ENCODE measurements at regions not wholly inside any gene's neighbourhood (a gene's known extent, or its start where the extent isn't known, plus 50 kb on each side); places are given as distances from the start of the nearest gene placed in this dataset.

DNA sequence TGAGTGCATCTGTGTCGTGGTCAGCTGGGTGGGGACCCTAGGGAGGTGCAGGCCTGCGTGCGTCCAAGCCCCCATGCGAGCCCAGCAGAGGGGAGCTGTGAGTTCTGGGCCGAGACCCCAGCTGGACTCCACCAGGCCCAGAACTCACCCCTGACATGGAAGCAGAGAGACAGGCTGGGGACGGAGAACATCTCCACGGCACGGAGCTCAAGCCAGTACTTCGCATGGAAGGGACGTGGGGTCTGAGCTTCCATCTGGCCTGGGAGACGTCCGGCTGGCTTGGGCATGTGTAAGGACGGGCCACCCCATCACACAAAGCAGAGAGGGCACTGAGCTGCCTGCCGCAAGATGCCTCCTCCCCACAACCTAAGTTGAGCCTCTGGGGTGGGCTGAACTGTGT is 422.4 kb downstream of the CTTN start:
- POLR2A ChIA-PET (ENCODE audit: partially characterized antibody): no interaction called here

GRCh38 chr11:70823771-70824170 is 425.4 kb downstream of the CTTN start:
- DNase-seq: no peak
- intact Hi-C loops (cut with micrococcal nuclease): no loop called here
- Histone ChIP-seq H3K4me3 (ENCODE audit: low read length in 2 of 2) (no peak overlapping the region), H3K36me3 (ENCODE audit: insufficient read depth, low read length) (no peaks in the 10 kb centered on the region), H3K4me1 (ENCODE audit: insufficient read depth, low read length) (no peaks in the 10 kb centered on the region), H3K27me3 (ENCODE audit: insufficient read depth, low read length) (no peaks in the 10 kb centered on the region), H3K9me3 (ENCODE audit: control insufficient read depth in 1 of 2, low read length in 2 of 2) (no peaks in the 10 kb centered on the region), H3K27ac (ENCODE audit: low read depth, low read length) (no peak overlapping the region)
- Mint-ChIP-seq H3K9me3 (no peaks in the 10 kb centered on the region), H3K36me3 (no peaks in the 10 kb centered on the region), H3K27ac (no peak overlapping the region), H3K4me3 (no peak overlapping the region), H3K4me1 (no peaks in the 10 kb centered on the region), H3K27me3 (peaks cover 8 to 12% of the 10 kb centered on the region in 2 donors)
- ChIA-PET CTCF (ENCODE audit: partially characterized antibody) (no interaction called here), POLR2A (ENCODE audit: partially characterized antibody) (no interaction called here)

More for the DNA sequence above, 422.4 kb downstream of the CTTN start:
- Mint-ChIP-seq H3K27me3 (peaks cover 3 to 14% of the 10 kb centered on the region in 2 donors), H3K27ac (no peak overlapping the region), H3K4me3 (no peak overlapping the region), H3K9me3 (no peaks in the 10 kb centered on the region), H3K4me1 (no peaks in the 10 kb centered on the region), H3K36me3 (no peaks in the 10 kb centered on the region)
- no peaks in the 10 kb centered on the region for H3K4me1 ChIP-seq (ENCODE audit: insufficient read depth, low read length)
- no peak overlapping the region for H3K4me3 ChIP-seq (ENCODE audit: low read length in 2 of 2)
- H3K27me3 ChIP-seq (ENCODE audit: insufficient read depth, low read length): no peaks in the 10 kb centered on the region
- intact Hi-C loops (cut with micrococcal nuclease): no loop called here
- CTCF ChIA-PET (ENCODE audit: partially characterized antibody): no interaction called here
- H3K9me3 ChIP-seq (ENCODE audit: control insufficient read depth in 1 of 2, low read length in 2 of 2): no peaks in the 10 kb centered on the region
- DNase-seq: no peak
- H3K36me3 ChIP-seq (ENCODE audit: insufficient read depth, low read length): no peaks in the 10 kb centered on the region
- no peak overlapping the region for H3K27ac ChIP-seq (ENCODE audit: low read depth, low read length)

DNA sequence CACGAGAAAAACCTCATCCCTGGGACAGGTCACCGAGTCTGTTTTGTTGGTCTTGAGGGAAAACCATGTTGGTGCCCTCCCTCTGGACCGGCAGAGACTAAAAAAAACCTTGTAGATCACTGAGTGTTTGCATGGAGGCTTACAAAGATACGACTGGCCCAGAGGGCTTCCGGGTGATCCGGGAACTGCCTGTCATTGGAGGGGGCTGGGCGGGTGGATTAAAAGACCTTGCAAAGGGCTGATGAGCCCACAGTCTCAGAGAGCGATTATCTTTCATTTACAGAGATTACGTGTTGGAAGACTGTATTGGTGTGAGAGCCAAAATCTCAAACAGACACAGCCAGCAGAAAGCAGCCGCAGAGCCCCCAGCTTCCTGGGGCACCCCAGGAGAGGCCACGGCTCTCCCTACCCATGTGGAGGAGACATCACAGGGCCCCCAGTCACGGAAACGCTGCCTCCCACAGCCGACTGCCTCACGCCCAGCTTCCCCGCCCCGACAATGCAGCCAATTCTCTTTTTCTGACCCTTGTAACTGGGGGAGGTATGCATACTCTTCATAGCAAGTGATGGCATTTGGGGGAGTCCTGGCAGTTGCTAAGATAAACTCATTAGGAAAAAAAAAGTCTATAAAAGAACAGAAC is 426.4 kb downstream of the CTTN start:
- Histone ChIP-seq H3K36me3 (ENCODE audit: insufficient read depth, low read length) (no peaks in the 10 kb centered on the region), H3K9me3 (ENCODE audit: control insufficient read depth in 1 of 2, low read length in 2 of 2) (no peaks in the 10 kb centered on the region), H3K4me1 (ENCODE audit: insufficient read depth, low read length) (no peaks in the 10 kb centered on the region), H3K27me3 (ENCODE audit: insufficient read depth, low read length) (no peaks in the 10 kb centered on the region), H3K27ac (ENCODE audit: low read depth, low read length) (no peak overlapping the region), H3K4me3 (ENCODE audit: low read length in 2 of 2) (no peak overlapping the region)
- no peak overlapping the region for H3K27ac Mint-ChIP-seq
- ChIA-PET POLR2A (ENCODE audit: partially characterized antibody) (no interaction called here), CTCF (ENCODE audit: partially characterized antibody) (interaction anchor here (2.3 kb wide), 1 partner anchor 9 kb away, joined by 9 read pairs; no protein-coding TSS in a partner anchor)
- H3K4me3 Mint-ChIP-seq: no peak overlapping the region
- no peak for DNase-seq
- intact Hi-C loops (cut with micrococcal nuclease): no loop called here
- H3K9me3 Mint-ChIP-seq: no peaks in the 10 kb centered on the region
- H3K36me3 Mint-ChIP-seq: no peaks in the 10 kb centered on the region
- H3K27me3 Mint-ChIP-seq: peaks cover 8 to 12% of the 10 kb centered on the region in 2 donors
- H3K4me1 Mint-ChIP-seq: no peaks in the 10 kb centered on the region

- peaks cover 8 to 12% of the 10 kb centered on the region in 2 donors for H3K27me3 Mint-ChIP-seq
- CTCF ChIA-PET (ENCODE audit: partially characterized antibody): interaction anchor here (2.3 kb wide), 1 partner anchor 11 kb away, joined by 9 read pairs; no protein-coding TSS in a partner anchor
Observed at GRCh38 chr11:70825893-70826540, 426.4 kb downstream of the SHANK2 start.

GRCh38 chr11:70826541-70827335 is 425.6 kb downstream of the SHANK2 start:
- no peak for DNase-seq
- H3K27ac ChIP-seq (ENCODE audit: low read depth, low read length): no peak overlapping the region
- H3K9me3 Mint-ChIP-seq: no peaks in the 10 kb centered on the region
- no peak overlapping the region for H3K27ac Mint-ChIP-seq
- H3K36me3 ChIP-seq (ENCODE audit: insufficient read depth, low read length): no peaks in the 10 kb centered on the region
- H3K4me1 ChIP-seq (ENCODE audit: insufficient read depth, low read length): no peaks in the 10 kb centered on the region
- no peak overlapping the region for H3K4me3 Mint-ChIP-seq
- H3K27me3 ChIP-seq (ENCODE audit: insufficient read depth, low read length): no peaks in the 10 kb centered on the region
- intact Hi-C loops (cut with micrococcal nuclease): no loop called here
- CTCF ChIA-PET (ENCODE audit: partially characterized antibody): interaction anchor here (1.1 to 2.3 kb wide), 2 partner anchors 11 to 16 kb away, joined by 5 to 9 read pairs; no protein-coding TSS in a partner anchor
- H3K27me3 Mint-ChIP-seq: peaks cover 7 to 12% of the 10 kb centered on the region in 2 donors
- no peaks in the 10 kb centered on the region for H3K9me3 ChIP-seq (ENCODE audit: control insufficient read depth in 1 of 2, low read length in 2 of 2)
- POLR2A ChIA-PET (ENCODE audit: partially characterized antibody): no interaction called here
- no peaks in the 10 kb centered on the region for H3K4me1 Mint-ChIP-seq
- H3K36me3 Mint-ChIP-seq: no peaks in the 10 kb centered on the region
- H3K4me3 ChIP-seq (ENCODE audit: low read length in 2 of 2): no peak overlapping the region

More at GRCh38 chr11:70825893-70826540, 426.4 kb downstream of the SHANK2 start:
- Mint-ChIP-seq H3K9me3 (no peaks in the 10 kb centered on the region), H3K4me3 (no peak overlapping the region), H3K27ac (no peak overlapping the region), H3K36me3 (no peaks in the 10 kb centered on the region), H3K4me1 (no peaks in the 10 kb centered on the region)
- no peak overlapping the region for H3K27ac ChIP-seq (ENCODE audit: low read depth, low read length)
- H3K4me3 ChIP-seq (ENCODE audit: low read length in 2 of 2): no peak overlapping the region
- no peaks in the 10 kb centered on the region for H3K27me3 ChIP-seq (ENCODE audit: insufficient read depth, low read length)
- no peaks in the 10 kb centered on the region for H3K9me3 ChIP-seq (ENCODE audit: control insufficient read depth in 1 of 2, low read length in 2 of 2)
- H3K36me3 ChIP-seq (ENCODE audit: insufficient read depth, low read length): no peaks in the 10 kb centered on the region
- POLR2A ChIA-PET (ENCODE audit: partially characterized antibody): no interaction called here
- intact Hi-C loops (cut with micrococcal nuclease): no loop called here
- DNase-seq: no peak
- H3K4me1 ChIP-seq (ENCODE audit: insufficient read depth, low read length): no peaks in the 10 kb centered on the region

- Mint-ChIP-seq H3K9me3 (no peaks in the 10 kb centered on the region), H3K4me3 (no peak overlapping the region), H3K36me3 (no peaks in the 10 kb centered on the region), H3K27me3 (peaks cover 5 to 7% of the 10 kb centered on the region in 2 donors), H3K4me1 (no peaks in the 10 kb centered on the region), H3K27ac (no peak overlapping the region)
- Histone ChIP-seq H3K27ac (ENCODE audit: low read depth, low read length) (no peak overlapping the region), H3K4me1 (ENCODE audit: insufficient read depth, low read length) (no peaks in the 10 kb centered on the region), H3K4me3 (ENCODE audit: low read length in 2 of 2) (no peak overlapping the region), H3K9me3 (ENCODE audit: control insufficient read depth in 1 of 2, low read length in 2 of 2) (no peaks in the 10 kb centered on the region), H3K36me3 (ENCODE audit: insufficient read depth, low read length) (no peaks in the 10 kb centered on the region), H3K27me3 (ENCODE audit: insufficient read depth, low read length) (no peaks in the 10 kb centered on the region)
- ChIA-PET CTCF (ENCODE audit: partially characterized antibody) (no interaction called here), POLR2A (ENCODE audit: partially characterized antibody) (no interaction called here)
- no peak for DNase-seq
- intact Hi-C loops (cut with micrococcal nuclease): no loop called here
Observed at GRCh38 chr11:70828593-70829082, 423.7 kb downstream of the SHANK2 start.

- Histone ChIP-seq H3K4me1 (ENCODE audit: insufficient read depth, low read length) (no peaks in the 10 kb centered on the region), H3K27me3 (ENCODE audit: insufficient read depth, low read length) (no peaks in the 10 kb centered on the region), H3K27ac (ENCODE audit: low read depth, low read length) (no peak overlapping the region), H3K36me3 (ENCODE audit: insufficient read depth, low read length) (no peaks in the 10 kb centered on the region), H3K4me3 (ENCODE audit: low read length in 2 of 2) (no peak overlapping the region), H3K9me3 (ENCODE audit: control insufficient read depth in 1 of 2, low read length in 2 of 2) (no peaks in the 10 kb centered on the region)
- Mint-ChIP-seq H3K4me3 (no peak overlapping the region), H3K4me1 (no peaks in the 10 kb centered on the region), H3K27me3 (peaks cover 4 to 7% of the 10 kb centered on the region in 2 donors), H3K36me3 (no peaks in the 10 kb centered on the region), H3K27ac (no peak overlapping the region), H3K9me3 (no peaks in the 10 kb centered on the region)
- no peak for DNase-seq
- POLR2A ChIA-PET (ENCODE audit: partially characterized antibody): no interaction called here
- CTCF ChIA-PET (ENCODE audit: partially characterized antibody): no interaction called here
- intact Hi-C loops (cut with micrococcal nuclease): no loop called here
Observed at GRCh38 chr11:70829134-70829885, 423.1 kb downstream of the SHANK2 start.

Data from CD4-positive, alpha-beta memory T cell (primary cell).